ENCODE measurements at regions not wholly inside any gene's neighbourhood (a gene's known extent, or its start where the extent isn't known, plus 50 kb on each side); places are given as distances from the start of the nearest gene placed in this dataset.

- no peak for DNase-seq (ENCODE audit: low read depth)
Observed at GRCh38 chr3:106755336-106755735, 621.9 kb upstream of the CCDC54 start.

DNA sequence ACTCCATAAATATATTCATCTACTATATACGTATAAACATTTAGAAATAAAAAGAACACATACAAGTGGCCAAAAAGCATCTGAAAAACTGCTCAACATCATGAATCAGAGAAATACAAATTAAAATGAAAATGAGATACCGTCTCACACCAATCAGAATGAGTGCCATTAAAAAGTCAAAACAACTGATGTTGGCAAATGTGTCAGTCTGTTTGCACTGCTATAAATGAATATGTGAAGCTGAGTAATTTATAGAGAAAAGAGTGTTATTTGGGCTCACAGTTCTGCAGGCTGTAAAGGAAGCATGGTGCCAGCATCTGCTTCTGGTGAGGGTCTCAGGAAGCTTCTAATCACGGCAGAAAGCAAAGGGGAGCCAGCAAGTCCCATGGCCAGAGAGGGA lies 620.3 kb upstream of the CCDC54 start:
- no peak for DNase-seq (ENCODE audit: low read depth)

- no peak for DNase-seq (ENCODE audit: low read depth)
Observed at GRCh38 chr3:106758459-106758858, 618.8 kb upstream of the CCDC54 start.

DNA sequence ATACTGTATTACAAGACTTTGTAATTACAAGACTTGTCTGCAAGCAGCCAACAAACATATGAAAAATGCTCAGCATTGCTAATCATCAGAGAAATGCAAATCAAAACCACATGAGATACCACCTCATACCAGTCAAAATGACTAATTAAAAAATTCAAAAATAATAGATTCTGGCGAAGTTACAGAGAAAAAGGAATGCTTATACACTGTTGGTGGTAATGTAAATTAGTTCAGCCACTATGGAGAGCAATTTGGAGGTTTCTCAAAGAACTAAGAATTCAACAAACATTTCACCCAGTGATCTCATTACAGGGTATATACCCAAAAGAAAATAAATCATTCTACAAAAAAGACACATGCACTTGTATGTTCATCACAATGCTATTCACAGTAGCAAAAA lies 617.5 kb upstream of the CCDC54 start:
- DNase-seq (ENCODE audit: low read depth): no peak

DNA sequence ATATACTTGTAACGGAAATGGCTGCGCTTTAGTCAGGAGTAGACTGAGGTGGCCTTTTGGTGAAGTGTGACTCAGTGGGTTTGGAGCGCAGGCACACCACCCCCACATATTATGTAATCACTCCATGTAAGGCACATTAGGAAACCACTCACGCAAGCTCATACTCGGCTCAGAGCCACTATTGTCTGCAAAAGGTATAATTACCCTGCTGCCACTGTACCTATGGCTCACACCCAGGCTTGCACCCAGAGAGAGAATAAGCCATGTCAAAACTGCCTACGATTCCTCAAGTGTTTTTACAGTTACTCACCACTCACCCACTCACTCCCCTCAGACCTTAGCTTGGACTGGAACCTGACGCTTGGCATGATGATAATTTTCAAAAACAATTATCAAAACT lies 611.9 kb upstream of the CCDC54 start:
- peak; percentile 77 for DNase-seq (ENCODE audit: low read depth)

- DNase-seq (ENCODE audit: low read depth): no peak
Observed at GRCh38 chr3:106768941-106769480, 608.2 kb upstream of the CCDC54 start.

DNA sequence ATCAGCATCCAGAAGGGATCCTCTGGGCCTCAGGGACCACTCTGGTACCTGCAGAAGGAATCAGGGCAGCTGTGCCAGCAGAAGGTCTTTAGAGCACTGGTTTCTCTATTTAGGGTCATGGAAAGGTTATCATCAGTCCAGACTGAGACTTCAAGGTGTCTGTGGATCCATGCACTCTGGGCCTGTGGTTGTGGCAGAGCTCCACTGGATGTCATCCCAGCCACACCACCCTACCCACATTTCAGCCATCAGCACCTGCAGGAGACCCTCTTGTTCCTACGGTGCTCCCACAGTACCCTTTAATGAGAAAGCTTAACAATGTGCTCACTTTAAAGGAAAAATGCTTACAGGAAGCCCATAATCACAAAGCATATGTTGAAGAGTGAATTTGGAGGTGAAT lies 603.4 kb upstream of the CCDC54 start:
- no peak for DNase-seq (ENCODE audit: low read depth)

- DNase-seq (ENCODE audit: low read depth): no peak
Observed at GRCh38 chr3:106783231-106783630, 594.0 kb upstream of the CCDC54 start.

GRCh38 chr3:106789276-106789675 lies 588.0 kb upstream of the CCDC54 start:
- DNase-seq (ENCODE audit: low read depth): no peak

- no peak for DNase-seq (ENCODE audit: low read depth)
Observed at GRCh38 chr3:106792716-106793115, 584.5 kb upstream of the CCDC54 start.

- no peak for DNase-seq (ENCODE audit: low read depth)
Observed at GRCh38 chr3:106794442-106794841, 582.8 kb upstream of the CCDC54 start.

DNA sequence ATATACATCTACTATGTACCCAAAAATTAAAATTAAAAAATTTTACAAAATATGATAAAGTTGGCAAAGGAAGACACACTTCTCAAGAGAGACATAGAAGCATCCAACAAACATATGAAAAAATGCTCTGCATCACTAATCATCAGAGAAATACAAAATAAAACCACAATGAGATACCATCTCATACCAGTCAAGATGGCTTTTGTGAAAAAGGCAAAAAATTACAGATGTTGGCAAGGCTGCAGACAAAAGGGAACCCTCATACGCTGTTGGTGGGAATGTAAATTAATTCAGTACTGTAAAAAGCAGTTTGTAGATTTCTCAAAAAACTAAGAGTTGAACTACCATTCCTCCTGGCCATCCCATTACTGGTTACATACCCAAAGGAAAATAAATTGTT lies 581.7 kb upstream of the CCDC54 start:
- DNase-seq (ENCODE audit: low read depth): no peak

- no peak for DNase-seq (ENCODE audit: low read depth)
Observed at GRCh38 chr3:106797461-106797860, 579.8 kb upstream of the CCDC54 start.

DNA sequence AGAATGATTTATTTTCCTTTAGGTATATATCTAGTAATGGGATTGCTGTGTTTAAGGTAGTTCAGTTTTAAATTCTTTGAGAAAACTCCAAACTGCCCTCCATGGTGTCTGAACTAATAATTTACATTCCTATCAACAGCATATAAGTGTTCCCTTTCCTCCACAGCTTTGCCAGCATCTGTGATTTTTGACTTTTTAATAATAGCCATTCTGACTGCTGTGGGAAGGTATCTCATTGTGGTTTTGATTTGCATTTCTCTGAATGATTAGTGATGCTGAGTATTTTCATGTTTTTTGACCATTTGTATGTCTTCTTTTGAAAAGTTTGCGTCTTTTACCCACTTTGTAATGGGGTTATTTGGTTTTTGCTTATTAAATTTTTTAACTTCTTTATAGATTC lies 571.6 kb upstream of the CCDC54 start:
- no peak for DNase-seq (ENCODE audit: low read depth)

GRCh38 chr3:106806964-106807363 lies 570.3 kb upstream of the CCDC54 start:
- no peak for DNase-seq (ENCODE audit: low read depth)

- no peak for DNase-seq (ENCODE audit: low read depth)
Observed at GRCh38 chr3:106809041-106809440, 568.2 kb upstream of the CCDC54 start.

DNA sequence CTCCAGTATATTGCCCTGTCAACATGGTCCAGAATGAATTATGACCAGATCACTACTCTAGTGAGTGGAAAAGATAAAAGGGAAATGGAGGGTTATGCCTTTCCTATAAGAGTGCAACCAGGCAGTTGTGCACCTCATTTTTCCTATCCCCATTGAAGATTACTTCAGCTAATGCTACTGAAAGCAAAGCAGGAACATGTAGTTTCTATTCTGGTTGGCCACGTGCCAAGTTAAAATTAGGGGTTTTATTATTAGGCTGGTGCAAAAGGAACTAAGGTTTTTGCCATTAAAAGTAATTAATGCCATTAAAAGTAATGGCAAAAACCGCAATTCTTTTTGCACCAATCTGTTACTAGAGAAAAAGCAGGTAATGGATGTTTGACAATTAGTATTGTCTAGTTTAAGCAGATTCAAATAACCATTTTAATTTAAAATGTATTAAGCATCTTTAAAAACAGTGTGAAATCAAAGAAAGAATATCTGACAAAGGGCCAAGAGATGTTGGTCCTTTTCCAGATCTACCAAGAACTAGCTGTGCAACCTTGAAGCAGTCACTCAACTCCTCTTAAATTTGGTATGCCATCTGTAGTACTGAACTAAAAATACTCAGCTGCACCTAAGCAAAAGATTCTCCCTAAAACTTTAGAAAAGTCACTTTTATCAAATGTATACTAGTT lies 567.5 kb upstream of the CCDC54 start:
- DNase-seq (ENCODE audit: low read depth): no peak

DNA sequence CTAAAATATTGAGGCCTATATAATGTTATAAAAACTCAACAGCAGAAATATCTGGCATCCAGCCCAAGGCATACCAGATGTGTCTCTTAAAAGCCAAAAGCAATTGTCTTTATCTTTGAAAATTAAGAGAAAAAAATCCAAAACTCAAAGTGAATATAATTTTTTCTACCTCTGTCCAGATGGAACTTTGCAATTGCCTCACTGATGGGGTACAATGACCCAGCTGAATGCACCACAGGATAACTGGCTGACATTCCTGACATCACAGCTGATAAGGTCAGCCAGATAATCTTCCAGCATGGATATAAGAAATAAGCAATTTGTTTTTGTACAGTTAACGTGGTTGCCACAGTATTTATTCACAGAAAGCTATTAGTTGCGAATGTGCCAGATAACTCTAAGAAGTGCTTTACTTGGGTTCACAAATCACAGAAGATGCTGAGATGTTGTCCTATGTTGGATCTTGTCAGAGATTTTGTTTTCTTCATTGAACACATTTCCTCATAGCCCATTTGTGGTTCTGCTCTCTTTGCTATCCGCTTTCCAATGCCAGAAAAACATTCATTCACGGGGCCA lies 566.9 kb upstream of the CCDC54 start:
- no peak for DNase-seq (ENCODE audit: low read depth)

DNA sequence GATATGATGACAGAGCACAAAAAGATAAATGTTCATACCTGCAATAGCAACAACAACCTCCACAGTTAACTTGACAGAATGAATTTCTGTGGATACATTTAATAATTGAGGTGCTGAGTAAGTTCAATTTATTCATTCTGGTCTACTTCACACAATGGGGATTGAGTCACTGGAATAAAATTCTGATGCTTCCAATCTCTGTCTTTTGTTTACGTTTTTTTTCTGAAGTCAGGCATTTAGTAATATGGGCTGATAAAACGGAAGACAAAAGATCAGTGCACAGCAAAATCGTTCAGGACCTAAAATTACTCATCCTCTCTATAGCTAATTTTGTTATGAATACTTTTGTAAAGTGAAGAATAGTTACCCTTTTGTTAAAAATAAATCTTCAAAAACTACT lies 565.9 kb upstream of the CCDC54 start:
- DNase-seq (ENCODE audit: low read depth): no peak

DNA sequence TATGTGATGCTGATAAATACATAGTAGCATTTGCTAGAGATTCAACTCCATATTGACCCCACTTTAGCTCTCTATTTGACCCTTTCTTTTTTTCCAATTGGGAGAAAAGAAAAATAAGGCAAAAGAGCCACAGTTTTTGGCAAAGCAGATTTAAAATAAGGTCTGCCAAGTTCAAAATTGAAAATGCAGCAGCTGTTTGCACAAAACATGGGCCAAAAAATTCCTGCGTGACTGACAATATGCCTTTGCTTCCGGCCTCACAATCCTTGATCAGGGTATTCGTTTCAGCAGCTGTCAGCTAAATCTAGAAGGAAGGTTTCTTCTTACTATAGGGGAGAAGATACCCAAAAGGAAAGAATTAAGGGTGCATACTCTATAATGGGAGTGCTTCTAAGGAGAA lies 563.5 kb upstream of the CCDC54 start:
- no peak for DNase-seq (ENCODE audit: low read depth)

GRCh38 chr3:106814231-106814630 lies 563.0 kb upstream of the CCDC54 start:
- DNase-seq (ENCODE audit: low read depth): no peak

DNA sequence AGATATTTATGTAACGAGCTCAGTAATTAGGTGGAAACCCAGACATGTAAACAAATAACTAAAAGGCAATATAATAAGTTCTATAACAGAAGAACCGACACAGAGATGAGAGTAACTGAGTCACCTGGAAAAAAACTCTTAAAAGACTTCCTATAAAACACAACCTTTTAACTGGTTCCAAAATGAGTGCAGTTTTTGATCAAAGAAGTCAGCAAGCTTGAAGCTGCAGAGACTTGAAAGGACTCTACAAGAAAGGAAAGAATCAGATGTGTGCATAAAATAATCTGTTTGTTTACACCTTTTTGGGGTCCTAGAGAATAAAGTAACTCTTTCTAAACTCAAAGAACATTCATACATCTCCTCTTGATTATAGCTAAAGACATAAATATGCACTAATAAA lies 560.4 kb upstream of the CCDC54 start:
- no peak for DNase-seq (ENCODE audit: low read depth)

DNA sequence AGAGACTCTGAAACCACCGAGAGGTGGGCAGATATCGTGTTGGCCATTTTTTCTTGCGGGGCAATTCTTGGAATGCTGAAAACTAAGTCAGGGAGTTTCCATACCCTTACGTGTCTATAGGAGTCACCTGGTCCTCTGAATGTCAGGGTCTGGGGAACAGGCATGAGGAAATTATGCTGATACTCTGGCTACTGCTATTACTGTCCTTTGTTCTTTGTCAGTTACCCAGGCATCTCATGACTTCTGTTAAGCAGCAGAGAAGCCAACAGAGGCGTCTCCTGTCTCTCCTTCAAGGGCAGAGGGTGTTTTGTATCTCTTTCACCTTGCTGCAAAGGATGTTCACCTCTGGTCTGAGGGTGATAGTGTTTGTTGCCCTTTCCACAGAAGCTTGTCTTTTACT lies 559.5 kb upstream of the CCDC54 start:
- no peak for DNase-seq (ENCODE audit: low read depth)

DNA sequence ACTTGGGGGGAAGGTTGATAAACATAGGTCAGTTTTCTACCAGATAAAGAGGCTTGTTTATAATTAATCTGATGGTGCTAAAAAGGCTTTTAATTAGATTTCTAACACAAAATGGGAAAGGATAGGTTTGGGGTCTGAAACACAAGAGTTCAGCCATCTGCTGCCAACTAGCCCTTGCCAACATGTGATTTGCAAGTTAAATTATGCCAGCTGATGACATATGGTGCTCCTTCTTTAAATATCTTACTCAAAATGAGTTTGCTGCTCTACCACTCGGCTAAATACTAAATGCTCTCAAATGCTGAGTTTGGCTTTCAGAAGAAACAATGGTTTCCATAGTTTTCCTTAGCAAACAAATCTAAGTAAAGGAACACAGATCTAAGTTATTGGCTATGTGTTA lies 557.8 kb upstream of the CCDC54 start:
- no peak for DNase-seq (ENCODE audit: low read depth)
